ENCODE measurements at regions not wholly inside any gene's neighbourhood (a gene's known extent, or its start where the extent isn't known, plus 50 kb on each side); places are given as distances from the start of the nearest gene placed in this dataset.

- POLR2A ChIA-PET: no interaction called here
- no peak for TF ChIP-seq ARNT (IDR thresholded peaks at IDR 0.05)
- TF ChIP-seq, protein P1, sequence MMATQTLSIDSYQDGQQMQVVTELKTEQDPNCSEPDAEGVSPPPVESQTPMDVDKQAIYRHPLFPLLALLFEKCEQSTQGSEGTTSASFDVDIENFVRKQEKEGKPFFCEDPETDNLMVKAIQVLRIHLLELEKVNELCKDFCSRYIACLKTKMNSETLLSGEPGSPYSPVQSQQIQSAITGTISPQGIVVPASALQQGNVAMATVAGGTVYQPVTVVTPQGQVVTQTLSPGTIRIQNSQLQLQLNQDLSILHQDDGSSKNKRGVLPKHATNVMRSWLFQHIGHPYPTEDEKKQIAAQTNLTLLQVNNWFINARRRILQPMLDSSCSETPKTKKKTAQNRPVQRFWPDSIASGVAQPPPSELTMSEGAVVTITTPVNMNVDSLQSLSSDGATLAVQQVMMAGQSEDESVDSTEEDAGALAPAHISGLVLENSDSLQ (IDR thresholded peaks at IDR 0.05): no peak
- no peak for DNase-seq (ENCODE audit: extremely low spot score)
- CTCF ChIA-PET: no interaction called here
These were observed 145.1 kb upstream of the ADAMTS16 start for GRCh38 chr5:4995014-4995413.

- ChIA-PET CTCF (no interaction called here), POLR2A (no interaction called here)
- no peak for DNase-seq (ENCODE audit: extremely low spot score)
- TF ChIP-seq L3MBTL2 (conservative IDR thresholded peaks at IDR 0.05) (no peak), TARDBP (IDR thresholded peaks at IDR 0.05) (no peak), CTBP1 (IDR thresholded peaks at IDR 0.05; ENCODE audit: borderline replicate concordance) (no peak), FOXM1 (IDR thresholded peaks at IDR 0.05; ENCODE audit: borderline replicate concordance) (no peak), FOXK2 (IDR thresholded peaks at IDR 0.05) (no peak), HDGF (IDR thresholded peaks at IDR 0.05; ENCODE audit: borderline replicate concordance) (no peak), NFRKB (IDR thresholded peaks at IDR 0.05) (no peak)
These were observed 134.8 kb upstream of the ADAMTS16 start for GRCh38 chr5:5005353-5005752.

- ChIA-PET CTCF (no interaction called here), POLR2A (no interaction called here)
- no peak for TF ChIP-seq TARDBP (IDR thresholded peaks at IDR 0.05)
- no peak for TF ChIP-seq SUZ12 (IDR thresholded peaks at IDR 0.05)
- TF ChIP-seq BHLHE40 (IDR thresholded peaks at IDR 0.05; ENCODE audit: borderline replicate concordance): no peak
- no peak for TF ChIP-seq FOXK2 (IDR thresholded peaks at IDR 0.05)
- TF ChIP-seq CTBP1 (IDR thresholded peaks at IDR 0.05; ENCODE audit: borderline replicate concordance): no peak
- no peak for TF ChIP-seq FOXA1 (IDR thresholded peaks at IDR 0.05)
- TF ChIP-seq ARNT (IDR thresholded peaks at IDR 0.05): no peak
- no peak for TF ChIP-seq FOXM1 (IDR thresholded peaks at IDR 0.05; ENCODE audit: borderline replicate concordance)
- no peak for TF ChIP-seq SP1 (IDR thresholded peaks at IDR 0.05)
- no peak for TF ChIP-seq NFRKB (IDR thresholded peaks at IDR 0.05)
- TF ChIP-seq, protein P1 (IDR thresholded peaks at IDR 0.05): no peak
- no peak for TF ChIP-seq ELF4 (IDR thresholded peaks at IDR 0.05)
- no peak for TF ChIP-seq LEF1 (IDR thresholded peaks at IDR 0.05; ENCODE audit: borderline replicate concordance)
- no peak for DNase-seq (ENCODE audit: extremely low spot score)
These were observed 133.6 kb upstream of the ADAMTS16 start for GRCh38 chr5:5006548-5006947.

GRCh38 chr5:5009240-5009639 is 130.9 kb upstream of the ADAMTS16 start:
- CTCF ChIA-PET: no interaction called here
- TF ChIP-seq FOXK2 (IDR thresholded peaks at IDR 0.05) (no peak), LEF1 (IDR thresholded peaks at IDR 0.05; ENCODE audit: borderline replicate concordance) (no peak), ELF4 (IDR thresholded peaks at IDR 0.05) (no peak), FOXM1 (IDR thresholded peaks at IDR 0.05; ENCODE audit: borderline replicate concordance) (no peak), TARDBP (IDR thresholded peaks at IDR 0.05) (no peak), CTBP1 (IDR thresholded peaks at IDR 0.05; ENCODE audit: borderline replicate concordance) (no peak), BHLHE40 (IDR thresholded peaks at IDR 0.05; ENCODE audit: borderline replicate concordance) (no peak), ZNF384 (IDR thresholded peaks at IDR 0.05) (no peak), SP1 (IDR thresholded peaks at IDR 0.05) (no peak), SUZ12 (IDR thresholded peaks at IDR 0.05) (no peak), FOXA1 (IDR thresholded peaks at IDR 0.05) (no peak), ARNT (IDR thresholded peaks at IDR 0.05) (no peak), L3MBTL2 (conservative IDR thresholded peaks at IDR 0.05) (no peak), HDGF (IDR thresholded peaks at IDR 0.05; ENCODE audit: borderline replicate concordance) (no peak), NFRKB (IDR thresholded peaks at IDR 0.05) (no peak)
- TF ChIP-seq, protein P1 (IDR thresholded peaks at IDR 0.05): no peak
- POLR2A ChIA-PET: no interaction called here
- DNase-seq (ENCODE audit: extremely low spot score): no peak

DNA sequence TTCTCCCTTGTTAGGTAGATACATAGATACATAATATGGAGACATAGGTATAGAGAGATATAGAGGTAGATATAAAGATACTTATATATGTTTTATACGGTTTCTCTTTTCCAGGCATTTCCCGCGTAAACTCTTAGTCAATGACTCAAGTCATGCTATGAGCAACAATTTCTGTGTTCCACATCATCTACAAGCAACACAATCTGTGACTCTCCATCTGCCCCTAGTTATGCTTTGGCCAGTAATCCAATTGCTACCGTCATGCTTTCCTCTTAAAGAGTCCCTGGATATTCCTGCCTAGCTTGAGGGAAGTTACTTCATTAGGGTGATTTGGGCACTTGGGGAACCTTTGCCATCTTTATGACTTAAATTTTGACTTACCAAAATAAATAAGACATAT is 129.0 kb upstream of the ADAMTS16 start:
- ChIA-PET CTCF (no interaction called here), POLR2A (no interaction called here)
- TF ChIP-seq ELF4 (IDR thresholded peaks at IDR 0.05): no peak

DNA sequence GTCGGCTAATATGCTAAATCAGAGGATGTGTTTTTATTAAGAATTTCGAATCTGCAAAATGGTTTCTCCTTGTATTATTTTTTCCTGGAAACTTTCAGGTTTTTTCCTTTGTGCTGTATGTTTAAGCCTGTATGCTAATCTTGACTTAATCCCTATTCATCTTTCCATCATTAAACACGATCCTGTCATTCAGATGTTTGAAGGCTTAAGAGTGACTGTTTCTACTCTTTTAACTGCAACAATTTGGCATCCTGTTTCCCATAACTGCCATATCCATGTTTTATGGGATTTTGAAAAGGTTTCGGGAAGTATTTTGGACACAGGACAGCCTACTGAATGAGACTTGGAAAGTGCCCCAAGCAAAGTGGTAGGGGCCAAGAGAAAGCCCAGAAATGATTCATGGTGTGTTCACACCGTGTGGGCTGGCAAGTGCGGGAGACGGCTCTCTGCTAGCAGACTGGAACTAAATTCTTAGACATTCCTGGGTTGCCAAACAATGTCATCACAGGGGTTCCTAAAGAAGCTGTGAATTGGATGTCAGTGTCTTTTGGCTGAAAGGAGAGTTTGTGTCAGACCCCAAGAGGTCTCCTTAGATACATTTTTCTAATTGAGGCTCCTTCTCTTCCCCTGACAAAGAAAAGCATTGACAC is 125.4 kb upstream of the ADAMTS16 start:
- POLR2A ChIA-PET: no interaction called here
- TF ChIP-seq ELF4 (IDR thresholded peaks at IDR 0.05) (no peak), CTBP1 (IDR thresholded peaks at IDR 0.05; ENCODE audit: borderline replicate concordance) (no peak), SP1 (IDR thresholded peaks at IDR 0.05) (no peak), L3MBTL2 (conservative IDR thresholded peaks at IDR 0.05) (no peak), SUZ12 (IDR thresholded peaks at IDR 0.05) (no peak), ZNF384 (IDR thresholded peaks at IDR 0.05) (no peak), FOXM1 (IDR thresholded peaks at IDR 0.05; ENCODE audit: borderline replicate concordance) (no peak), NFRKB (IDR thresholded peaks at IDR 0.05) (no peak), HDGF (IDR thresholded peaks at IDR 0.05; ENCODE audit: borderline replicate concordance) (no peak)
- TF ChIP-seq, protein P1 (IDR thresholded peaks at IDR 0.05): no peak
- CTCF ChIA-PET: interaction anchor here (1.0 kb wide), 1 partner anchor 20 kb away, joined by 5 read pairs; no protein-coding TSS in a partner anchor
- no peak for DNase-seq (ENCODE audit: extremely low spot score)

More for the DNA sequence above, 129.0 kb upstream of the ADAMTS16 start:
- no peak for DNase-seq (ENCODE audit: extremely low spot score)

Data from HEK293T (cell line).